Progenitor cell of endocrine pancreas (in vitro differentiated cells): ENCODE measurements at regions not wholly inside any gene's neighbourhood (a gene's known extent, or its start where the extent isn't known, plus 50 kb on each side); places are given as distances from the start of the nearest gene placed in this dataset.
"Not testable (repeated sequence)": the region's sequence is repeated elsewhere in the genome, so short reads cannot be mapped to it uniquely, and the experiment has no call there.

Experiments used
- DNase-seq: peaks from one replicate; pipeline ENCODE4 v3.0.0; 2021; ENCODE audit warnings: low spot score; ENCODE audit not compliant: unreplicated experiment
- H3K27ac Mint-ChIP-seq: 2 replicates; pipeline ENCODE4 v1.8.0; 2021; ENCODE audit warnings: mild to moderate bottlenecking, moderate library complexity, mixed read lengths
- H3K27me3 Mint-ChIP-seq: 2 replicates; pipeline ENCODE4 v1.8.0; 2021; ENCODE audit warnings: mixed read lengths
- H3K36me3 Mint-ChIP-seq: 2 replicates; pipeline ENCODE4 v1.8.0; 2022; ENCODE audit warnings: mixed read lengths; ENCODE audit not compliant: insufficient read depth
- H3K4me1 Mint-ChIP-seq: 2 replicates; pipeline ENCODE4 v1.8.0; 2021; ENCODE audit warnings: low read depth, mixed read lengths
- H3K4me3 Mint-ChIP-seq: 2 replicates; pipeline ENCODE4 v1.8.0; 2021; ENCODE audit warnings: low read depth, mild to moderate bottlenecking, moderate library complexity, mixed read lengths
- H3K9me3 Mint-ChIP-seq: 2 replicates; pipeline ENCODE4 v1.8.0; 2021; ENCODE audit warnings: low read depth, mixed read lengths
- CTCF ChIP-seq: fragments of 200-600 bp; sonication (generic); IDR thresholded peaks from one replicate; pipeline ENCODE4 v1.5.0; 2021; ENCODE audit warnings: antibody characterized with exemption, mild to moderate bottlenecking; ENCODE audit not compliant: unreplicated experiment

- peaks cover 14% of the 10 kb centered on the region for H3K9me3 Mint-ChIP-seq
- H3K27me3 Mint-ChIP-seq = no peaks in the 10 kb centered on the region
- TF ChIP-seq CTCF = no peak
Observed at GRCh38 chr3:16076564-16076963, 97.9 kb upstream of the GALNT15 start.

GRCh38 chr3:16077146-16077545 is 97.3 kb upstream of the GALNT15 start:
- not testable (repeated sequence) for H3K27ac Mint-ChIP-seq, DNase-seq, H3K4me3 Mint-ChIP-seq, H3K36me3 Mint-ChIP-seq, H3K27me3 Mint-ChIP-seq, H3K4me1 Mint-ChIP-seq
- peaks cover 17% of the 10 kb centered on the region for H3K9me3 Mint-ChIP-seq

More at GRCh38 chr3:16076564-16076963, 97.9 kb upstream of the GALNT15 start:
- Mint-ChIP-seq H3K4me1 (no peaks in the 10 kb centered on the region), H3K4me3 (no peak overlapping the region), H3K27ac (no peak overlapping the region), H3K36me3 (peaks cover 4% of the 10 kb centered on the region)
- no peak for DNase-seq

- not testable (repeated sequence) for H3K27me3 Mint-ChIP-seq, H3K4me1 Mint-ChIP-seq, H3K27ac Mint-ChIP-seq, H3K36me3 Mint-ChIP-seq, DNase-seq, H3K4me3 Mint-ChIP-seq
- H3K9me3 Mint-ChIP-seq = peaks cover 20% of the 10 kb centered on the region
Observed at GRCh38 chr3:16077681-16078080, 96.8 kb upstream of the GALNT15 start.

GRCh38 chr3:16079519-16079918 is 95.0 kb upstream of the GALNT15 start:
- H3K4me1 Mint-ChIP-seq = no peaks in the 10 kb centered on the region
- no peak for TF ChIP-seq CTCF
- no peaks in the 10 kb centered on the region for H3K27me3 Mint-ChIP-seq
- H3K27ac Mint-ChIP-seq = no peak overlapping the region
- no peak overlapping the region for H3K4me3 Mint-ChIP-seq
- DNase-seq = no peak
- H3K9me3 Mint-ChIP-seq = peaks cover 27% of the 10 kb centered on the region
- H3K36me3 Mint-ChIP-seq = peaks cover 6% of the 10 kb centered on the region

- Mint-ChIP-seq H3K36me3 (peaks cover 6% of the 10 kb centered on the region), H3K4me1 (no peaks in the 10 kb centered on the region), H3K27me3 (no peaks in the 10 kb centered on the region), H3K27ac (no peak overlapping the region), H3K9me3 (peaks cover 27% of the 10 kb centered on the region), H3K4me3 (no peak overlapping the region)
- TF ChIP-seq CTCF = no peak
- no peak for DNase-seq
Observed at GRCh38 chr3:16081661-16082060, 92.8 kb upstream of the GALNT15 start.

- Mint-ChIP-seq H3K27ac (no peak overlapping the region), H3K36me3 (peaks cover 3% of the 10 kb centered on the region), H3K4me1 (no peaks in the 10 kb centered on the region), H3K27me3 (no peaks in the 10 kb centered on the region), H3K4me3 (no peak overlapping the region), H3K9me3 (peaks cover 23% of the 10 kb centered on the region)
- no peak for DNase-seq
- TF ChIP-seq CTCF = no peak
Observed at GRCh38 chr3:16084887-16085286, 89.6 kb upstream of the GALNT15 start.
